OCI-LY7 (cell line): ENCODE measurements at regions not wholly inside any gene's neighbourhood (a gene's known extent, or its start where the extent isn't known, plus 50 kb on each side); places are given as distances from the start of the nearest gene placed in this dataset.

Source experiments
- CTCF ChIP-seq: fragments of 200-600 bp; sonication (generic); conservative IDR thresholded peaks from 2 replicates; pipeline ENCODE4 v1.5.1; 2014; ENCODE audit warnings: mild to moderate bottlenecking, antibody characterized with exemption, low read length, moderate library complexity, mixed read lengths
- EZH2phosphoT487 ChIP-seq: fragments of 200-600 bp; sonication (generic); IDR thresholded peaks from 2 replicates; pipeline ENCODE4 v1.6.1; 2018; ENCODE audit warnings: low read depth, borderline replicate concordance, mild to moderate bottlenecking, mixed run types, antibody characterized with exemption, low read length, moderate library complexity, mixed read lengths

GRCh38 chr6:9173229-9173628, 737.9 kb upstream of the SLC35B3 start:
- TF ChIP-seq CTCF (no peak), EZH2phosphoT487 (no peak)
